Astrocyte (in vitro differentiated cells and primary cell): ENCODE measurements at regions not wholly inside any gene's neighbourhood (a gene's known extent, or its start where the extent isn't known, plus 50 kb on each side); places are given as distances from the start of the nearest gene placed in this dataset.
A peak's percentile ranks its signal among the peaks of the same experiment; 100 is the strongest.

Experiments
- DNase-seq: peaks from one replicate; pipeline ENCODE4 v3.0.0-alpha.2; 2010; ENCODE audit warnings: low read depth
- FAIRE-seq: peaks from 2 replicates; lab custom pipeline; 2011; peaks lifted over from hg19 to GRCh38; lab: Jason Lieb, UNC
- H2AFZ ChIP-seq: 2 replicates; pipeline ENCODE4 v1.6.0; 2012; ENCODE audit warnings: low read depth, low read length, inconsistent platforms
- H3K27ac ChIP-seq: 2 replicates; pipeline ENCODE4 v1.5.1; 2011; ENCODE audit warnings: low read depth, low read length, inconsistent platforms
- H3K27me3 ChIP-seq: 2 replicates; pipeline ENCODE4 v1.6.0; 2011; ENCODE audit warnings: low read length, inconsistent platforms; ENCODE audit not compliant: insufficient read depth
- H3K36me3 ChIP-seq: 2 replicates; pipeline ENCODE4 v1.5.1; 2011; ENCODE audit warnings: low read length, inconsistent platforms; ENCODE audit not compliant: insufficient read depth
- H3K4me1 ChIP-seq: 2 replicates; pipeline ENCODE4 v1.5.1; 2011; ENCODE audit warnings: low read length, inconsistent platforms; ENCODE audit not compliant: insufficient read depth
- H3K4me2 ChIP-seq: 2 replicates; pipeline ENCODE4 v1.6.0; 2012; ENCODE audit warnings: low read length, inconsistent platforms
- H3K4me3 ChIP-seq: 2 replicates; pipeline ENCODE4 v1.5.1; 2011; ENCODE audit warnings: low read depth, mild to moderate bottlenecking, low read length, inconsistent platforms; ENCODE audit not compliant: insufficient read depth
- H3K79me2 ChIP-seq: 2 replicates; pipeline ENCODE4 v1.6.0; 2012; ENCODE audit warnings: mild to moderate bottlenecking, low read length, inconsistent platforms; ENCODE audit not compliant: insufficient read depth
- H3K9ac ChIP-seq: 2 replicates; pipeline ENCODE4 v1.6.0; 2012; ENCODE audit warnings: mild to moderate bottlenecking, low read length, inconsistent platforms
- H3K9me3 ChIP-seq: 2 replicates; pipeline ENCODE4 v1.5.1; 2012; ENCODE audit warnings: low read depth, mild to moderate bottlenecking, low read length, inconsistent platforms; ENCODE audit not compliant: insufficient read depth
- H4K20me1 ChIP-seq: 2 replicates; pipeline ENCODE4 v1.6.0; 2012; ENCODE audit warnings: low read length, inconsistent platforms; ENCODE audit not compliant: insufficient read depth
- H3K27ac Mint-ChIP-seq: one replicate; pipeline ENCODE4 v1.8.0; 2021; ENCODE audit warnings: mild to moderate bottlenecking, mixed read lengths; ENCODE audit not compliant: unreplicated experiment
- H3K27me3 Mint-ChIP-seq: one replicate; pipeline ENCODE4 v1.8.0; 2021; ENCODE audit warnings: low read depth, mixed read lengths; ENCODE audit not compliant: unreplicated experiment
- H3K36me3 Mint-ChIP-seq: one replicate; pipeline ENCODE4 v1.8.0; 2021; ENCODE audit warnings: low read depth, mixed read lengths; ENCODE audit not compliant: unreplicated experiment
- H3K4me1 Mint-ChIP-seq: one replicate; pipeline ENCODE4 v1.8.0; 2021; ENCODE audit warnings: low read depth, mixed read lengths; ENCODE audit not compliant: unreplicated experiment
- H3K4me3 Mint-ChIP-seq: one replicate; pipeline ENCODE4 v1.8.0; 2021; ENCODE audit warnings: mild to moderate bottlenecking, moderate library complexity, mixed read lengths; ENCODE audit not compliant: unreplicated experiment
- H3K9me3 Mint-ChIP-seq: one replicate; pipeline ENCODE4 v1.8.0; 2021; ENCODE audit warnings: mild to moderate bottlenecking, mixed read lengths; ENCODE audit not compliant: unreplicated experiment
- EZH2 ChIP-seq: IDR thresholded peaks from 2 replicates; pipeline ENCODE4 v1.6.1; 2012; ENCODE audit warnings: mild to moderate bottlenecking, low read length, inconsistent platforms; ENCODE audit not compliant: insufficient read depth
- TF ChIP-seq, protein P1 (sequence below): IDR thresholded peaks from 2 replicates; pipeline ENCODE4 v1.5.1; 2011; ENCODE audit warnings: low read depth, mild to moderate bottlenecking, inconsistent platforms, low read length, moderate library complexity; ENCODE audit not compliant: insufficient read depth

DNA sequence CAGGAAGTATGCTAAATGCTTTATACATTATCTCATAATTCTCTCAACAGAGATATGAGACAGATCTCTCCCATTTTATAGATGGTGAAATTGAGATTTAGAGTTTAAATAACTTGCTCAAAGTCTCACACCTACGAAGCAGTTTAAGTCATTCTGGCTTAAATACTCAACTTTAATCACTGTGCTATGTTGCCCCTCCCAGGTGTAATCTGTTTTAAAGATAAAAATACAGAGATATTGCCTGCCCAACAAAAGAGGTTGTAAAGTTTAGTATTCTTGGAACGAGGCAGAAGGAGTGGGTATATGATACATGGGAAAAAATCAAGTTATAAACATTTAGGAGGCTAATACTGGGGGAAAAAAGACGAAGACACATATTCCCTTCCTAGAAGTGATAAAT lies 156.8 kb upstream of the LRIG3 start:
- Histone ChIP-seq H3K79me2 (no peaks in the 10 kb centered on the region), H3K9me3 (no peaks in the 10 kb centered on the region), H3K4me3 (no peak overlapping the region), H3K4me1 (no peaks in the 10 kb centered on the region), H3K27me3 (no peaks in the 10 kb centered on the region), H3K36me3 (no peaks in the 10 kb centered on the region), H3K9ac (no peak overlapping the region), H3K27ac (no peak overlapping the region), H2AFZ (no peak overlapping the region), H4K20me1 (no peaks in the 10 kb centered on the region), H3K4me2 (no peak overlapping the region)
- peaks cover 28% of the 10 kb centered on the region for H3K4me1 Mint-ChIP-seq
- DNase-seq (no peak), FAIRE-seq (no peak)
- peaks cover 1% of the 10 kb centered on the region for H3K9me3 Mint-ChIP-seq
- H3K36me3 Mint-ChIP-seq: no peaks in the 10 kb centered on the region
- H3K27ac Mint-ChIP-seq: peak overlapping the region; percentile 24
- no peak overlapping the region for H3K4me3 Mint-ChIP-seq
- H3K27me3 Mint-ChIP-seq: no peaks in the 10 kb centered on the region
- TF ChIP-seq, protein P1, sequence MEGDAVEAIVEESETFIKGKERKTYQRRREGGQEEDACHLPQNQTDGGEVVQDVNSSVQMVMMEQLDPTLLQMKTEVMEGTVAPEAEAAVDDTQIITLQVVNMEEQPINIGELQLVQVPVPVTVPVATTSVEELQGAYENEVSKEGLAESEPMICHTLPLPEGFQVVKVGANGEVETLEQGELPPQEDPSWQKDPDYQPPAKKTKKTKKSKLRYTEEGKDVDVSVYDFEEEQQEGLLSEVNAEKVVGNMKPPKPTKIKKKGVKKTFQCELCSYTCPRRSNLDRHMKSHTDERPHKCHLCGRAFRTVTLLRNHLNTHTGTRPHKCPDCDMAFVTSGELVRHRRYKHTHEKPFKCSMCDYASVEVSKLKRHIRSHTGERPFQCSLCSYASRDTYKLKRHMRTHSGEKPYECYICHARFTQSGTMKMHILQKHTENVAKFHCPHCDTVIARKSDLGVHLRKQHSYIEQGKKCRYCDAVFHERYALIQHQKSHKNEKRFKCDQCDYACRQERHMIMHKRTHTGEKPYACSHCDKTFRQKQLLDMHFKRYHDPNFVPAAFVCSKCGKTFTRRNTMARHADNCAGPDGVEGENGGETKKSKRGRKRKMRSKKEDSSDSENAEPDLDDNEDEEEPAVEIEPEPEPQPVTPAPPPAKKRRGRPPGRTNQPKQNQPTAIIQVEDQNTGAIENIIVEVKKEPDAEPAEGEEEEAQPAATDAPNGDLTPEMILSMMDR: no peak
- no peak for TF ChIP-seq EZH2

DNA sequence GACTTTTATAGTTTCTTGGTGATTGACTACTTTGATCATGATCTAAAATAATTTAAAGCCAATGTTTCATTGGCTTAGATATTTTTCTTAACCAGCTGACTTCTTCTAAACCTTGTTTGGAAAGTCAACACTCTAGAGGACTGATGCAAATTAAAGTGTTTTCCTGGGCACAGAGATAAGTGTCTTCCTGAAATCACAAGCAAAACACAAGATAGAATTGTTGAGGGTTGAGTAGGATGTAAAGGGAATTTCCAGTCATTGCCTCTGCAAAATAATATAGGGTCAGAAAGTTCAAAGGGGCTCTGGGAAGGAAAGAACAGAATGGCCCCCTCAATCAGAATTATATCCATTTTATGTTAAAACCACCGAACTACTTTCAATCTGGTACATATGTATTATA lies 156.3 kb upstream of the LRIG3 start:
- no peak overlapping the region for H3K27ac ChIP-seq
- FAIRE-seq: no peak
- no peaks in the 10 kb centered on the region for H4K20me1 ChIP-seq
- Mint-ChIP-seq H3K36me3 (no peaks in the 10 kb centered on the region), H3K27ac (peak overlapping the region; percentile 68), H3K27me3 (no peaks in the 10 kb centered on the region), H3K4me3 (no peak overlapping the region), H3K4me1 (peaks cover 33% of the 10 kb centered on the region), H3K9me3 (peaks cover 1% of the 10 kb centered on the region)
- no peaks in the 10 kb centered on the region for H3K36me3 ChIP-seq
- H3K4me2 ChIP-seq: no peak overlapping the region
- TF ChIP-seq, protein P1: no peak
- no peak for TF ChIP-seq EZH2
- no peak for DNase-seq
- no peaks in the 10 kb centered on the region for H3K79me2 ChIP-seq
- H3K27me3 ChIP-seq: no peaks in the 10 kb centered on the region
- H2AFZ ChIP-seq: no peak overlapping the region
- no peaks in the 10 kb centered on the region for H3K4me1 ChIP-seq
- H3K9ac ChIP-seq: no peak overlapping the region
- no peak overlapping the region for H3K4me3 ChIP-seq
- H3K9me3 ChIP-seq: no peaks in the 10 kb centered on the region

DNA sequence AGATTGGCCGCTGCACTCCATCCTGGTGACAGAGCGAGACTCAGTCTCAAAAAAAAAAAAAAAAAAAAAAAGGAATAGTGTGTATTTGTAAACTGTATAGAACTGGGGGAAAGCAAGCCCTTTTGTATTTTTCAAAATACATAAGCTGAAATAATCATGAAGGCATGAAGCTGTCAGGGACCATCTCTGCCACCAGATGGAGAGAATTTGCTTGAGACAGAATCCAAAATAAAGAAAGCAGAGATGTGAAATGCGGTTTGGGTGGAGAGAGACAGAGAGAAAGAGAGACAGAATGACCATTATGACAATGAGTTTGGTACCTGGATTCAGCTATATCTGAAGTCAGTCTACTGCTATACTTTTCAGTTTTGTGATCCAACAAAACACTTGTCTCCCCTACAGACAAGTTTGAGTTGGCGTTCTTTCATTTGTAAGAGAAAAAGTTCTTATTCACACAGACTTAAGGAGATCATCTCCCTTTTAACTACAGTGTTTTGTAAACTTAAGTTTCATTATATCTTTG lies 155.7 kb upstream of the LRIG3 start:
- no peak overlapping the region for H3K4me3 Mint-ChIP-seq
- no peak overlapping the region for H3K27ac ChIP-seq
- peaks cover 1% of the 10 kb centered on the region for H3K9me3 Mint-ChIP-seq
- no peaks in the 10 kb centered on the region for H4K20me1 ChIP-seq
- no peaks in the 10 kb centered on the region for H3K4me1 ChIP-seq
- FAIRE-seq (no peak), DNase-seq (no peak)
- H3K9ac ChIP-seq: no peak overlapping the region
- TF ChIP-seq, protein P1: no peak
- TF ChIP-seq EZH2: no peak
- H3K9me3 ChIP-seq: no peaks in the 10 kb centered on the region
- no peak overlapping the region for H3K4me2 ChIP-seq
- H3K27me3 ChIP-seq: no peaks in the 10 kb centered on the region
- H3K36me3 Mint-ChIP-seq: no peaks in the 10 kb centered on the region
- no peaks in the 10 kb centered on the region for H3K27me3 Mint-ChIP-seq
- H3K4me1 Mint-ChIP-seq: peaks cover 33% of the 10 kb centered on the region
- no peak overlapping the region for H3K4me3 ChIP-seq
- no peak overlapping the region for H2AFZ ChIP-seq
- H3K79me2 ChIP-seq: no peaks in the 10 kb centered on the region
- no peaks in the 10 kb centered on the region for H3K36me3 ChIP-seq
- peak overlapping the region; percentile 56 for H3K27ac Mint-ChIP-seq
